ENCODE measurements at regions not wholly inside any gene's neighbourhood (a gene's known extent, or its start where the extent isn't known, plus 50 kb on each side); places are given as distances from the start of the nearest gene placed in this dataset.
"Not testable (repeated sequence)": the region's sequence is repeated elsewhere in the genome, so short reads cannot be mapped to it uniquely, and the experiment has no call there.

DNA sequence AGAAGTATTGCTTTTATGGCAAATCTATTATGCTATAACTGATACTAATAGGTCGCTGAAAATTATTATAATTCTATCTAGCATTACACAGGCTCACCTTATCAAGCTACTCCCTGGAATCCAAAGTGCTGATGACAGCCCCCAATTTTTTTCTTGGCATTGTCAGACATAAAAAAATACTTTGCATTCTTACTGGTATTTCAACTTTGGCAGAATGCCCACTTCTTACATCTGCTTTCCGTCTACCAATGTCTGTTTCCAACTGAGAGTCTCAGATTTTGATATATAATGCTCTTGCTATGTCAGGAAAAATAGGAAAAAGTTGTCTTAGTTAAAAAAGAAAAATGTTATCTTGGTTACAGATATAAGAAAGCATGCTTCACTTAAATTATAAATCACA is 615.4 kb downstream of the C12orf50 start:
- DNase-seq (ENCODE audit: low spot score) = no peak
- H3K4me3 Mint-ChIP-seq (ENCODE audit: unreplicated experiment) = no peak overlapping the region
- no peaks in the 10 kb centered on the region for H3K9me3 Mint-ChIP-seq (ENCODE audit: unreplicated experiment)
- TF ChIP-seq, protein P1, sequence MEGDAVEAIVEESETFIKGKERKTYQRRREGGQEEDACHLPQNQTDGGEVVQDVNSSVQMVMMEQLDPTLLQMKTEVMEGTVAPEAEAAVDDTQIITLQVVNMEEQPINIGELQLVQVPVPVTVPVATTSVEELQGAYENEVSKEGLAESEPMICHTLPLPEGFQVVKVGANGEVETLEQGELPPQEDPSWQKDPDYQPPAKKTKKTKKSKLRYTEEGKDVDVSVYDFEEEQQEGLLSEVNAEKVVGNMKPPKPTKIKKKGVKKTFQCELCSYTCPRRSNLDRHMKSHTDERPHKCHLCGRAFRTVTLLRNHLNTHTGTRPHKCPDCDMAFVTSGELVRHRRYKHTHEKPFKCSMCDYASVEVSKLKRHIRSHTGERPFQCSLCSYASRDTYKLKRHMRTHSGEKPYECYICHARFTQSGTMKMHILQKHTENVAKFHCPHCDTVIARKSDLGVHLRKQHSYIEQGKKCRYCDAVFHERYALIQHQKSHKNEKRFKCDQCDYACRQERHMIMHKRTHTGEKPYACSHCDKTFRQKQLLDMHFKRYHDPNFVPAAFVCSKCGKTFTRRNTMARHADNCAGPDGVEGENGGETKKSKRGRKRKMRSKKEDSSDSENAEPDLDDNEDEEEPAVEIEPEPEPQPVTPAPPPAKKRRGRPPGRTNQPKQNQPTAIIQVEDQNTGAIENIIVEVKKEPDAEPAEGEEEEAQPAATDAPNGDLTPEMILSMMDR (IDR thresholded peaks at IDR 0.05; ENCODE audit: unreplicated experiment) = no peak
- H3K27ac Mint-ChIP-seq (ENCODE audit: unreplicated experiment) = no peak overlapping the region
- H3K27me3 Mint-ChIP-seq (ENCODE audit: unreplicated experiment) = peaks cover 1% of the 10 kb centered on the region
- no peaks in the 10 kb centered on the region for H3K4me1 Mint-ChIP-seq (ENCODE audit: unreplicated experiment)
- no peaks in the 10 kb centered on the region for H3K36me3 Mint-ChIP-seq (ENCODE audit: low read depth, unreplicated experiment)

- no peaks in the 10 kb centered on the region for H3K9me3 Mint-ChIP-seq (ENCODE audit: unreplicated experiment)
- DNase-seq (ENCODE audit: low spot score) = no peak
- TF ChIP-seq, protein P1 (IDR thresholded peaks at IDR 0.05; ENCODE audit: unreplicated experiment) = no peak
- H3K27me3 Mint-ChIP-seq (ENCODE audit: unreplicated experiment) = no peaks in the 10 kb centered on the region
- H3K4me1 Mint-ChIP-seq (ENCODE audit: unreplicated experiment) = no peaks in the 10 kb centered on the region
- no peak overlapping the region for H3K4me3 Mint-ChIP-seq (ENCODE audit: unreplicated experiment)
- no peaks in the 10 kb centered on the region for H3K36me3 Mint-ChIP-seq (ENCODE audit: low read depth, unreplicated experiment)
- no peak overlapping the region for H3K27ac Mint-ChIP-seq (ENCODE audit: unreplicated experiment)
These were observed 622.3 kb downstream of the C12orf50 start for GRCh38 chr12:87406926-87407325.

GRCh38 chr12:87405918-87406317 is 623.3 kb downstream of the C12orf50 start:
- TF ChIP-seq, protein P1 (IDR thresholded peaks at IDR 0.05; ENCODE audit: unreplicated experiment) = no peak
- H3K27me3 Mint-ChIP-seq (ENCODE audit: unreplicated experiment) = no peaks in the 10 kb centered on the region
- H3K4me3 Mint-ChIP-seq (ENCODE audit: unreplicated experiment) = no peak overlapping the region
- no peaks in the 10 kb centered on the region for H3K4me1 Mint-ChIP-seq (ENCODE audit: unreplicated experiment)
- H3K36me3 Mint-ChIP-seq (ENCODE audit: low read depth, unreplicated experiment) = no peaks in the 10 kb centered on the region
- H3K27ac Mint-ChIP-seq (ENCODE audit: unreplicated experiment) = no peak overlapping the region
- H3K9me3 Mint-ChIP-seq (ENCODE audit: unreplicated experiment) = no peaks in the 10 kb centered on the region
- DNase-seq (ENCODE audit: low spot score) = no peak

DNA sequence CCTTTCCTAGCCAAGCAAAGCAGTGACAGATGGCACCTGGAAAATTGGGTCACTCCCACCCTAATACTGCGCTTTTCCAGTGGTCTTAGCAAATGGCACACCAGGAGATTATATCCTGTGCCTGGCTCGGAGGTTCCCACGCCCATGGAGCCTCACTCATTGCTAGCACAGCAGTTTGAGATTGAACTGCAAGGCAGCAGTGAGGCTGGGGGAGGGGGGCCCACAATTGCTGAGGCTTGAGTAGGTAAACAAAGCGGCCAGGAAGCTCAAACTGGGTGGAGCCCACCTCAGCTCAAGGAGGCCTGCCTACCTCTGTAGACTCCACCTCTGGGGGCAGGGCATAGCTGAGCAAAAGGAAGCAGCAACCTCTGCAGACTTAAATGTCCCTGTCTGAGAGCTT is 635.0 kb downstream of the C12orf50 start:
- H3K9me3 Mint-ChIP-seq (ENCODE audit: unreplicated experiment); H3K27ac Mint-ChIP-seq (ENCODE audit: unreplicated experiment); DNase-seq (ENCODE audit: low spot score); H3K36me3 Mint-ChIP-seq (ENCODE audit: low read depth, unreplicated experiment); H3K4me3 Mint-ChIP-seq (ENCODE audit: unreplicated experiment); H3K4me1 Mint-ChIP-seq (ENCODE audit: unreplicated experiment); H3K27me3 Mint-ChIP-seq (ENCODE audit: unreplicated experiment): not testable (repeated sequence)

- Mint-ChIP-seq H3K27ac (ENCODE audit: unreplicated experiment) (no peak overlapping the region), H3K9me3 (ENCODE audit: unreplicated experiment) (no peaks in the 10 kb centered on the region), H3K4me1 (ENCODE audit: unreplicated experiment) (no peaks in the 10 kb centered on the region), H3K27me3 (ENCODE audit: unreplicated experiment) (no peaks in the 10 kb centered on the region), H3K4me3 (ENCODE audit: unreplicated experiment) (no peak overlapping the region), H3K36me3 (ENCODE audit: low read depth, unreplicated experiment) (no peaks in the 10 kb centered on the region)
- TF ChIP-seq, protein P1 (IDR thresholded peaks at IDR 0.05; ENCODE audit: unreplicated experiment) = no peak
- no peak for DNase-seq (ENCODE audit: low spot score)
These were observed 640.8 kb downstream of the C12orf50 start for GRCh38 chr12:87388376-87388775.

DNA sequence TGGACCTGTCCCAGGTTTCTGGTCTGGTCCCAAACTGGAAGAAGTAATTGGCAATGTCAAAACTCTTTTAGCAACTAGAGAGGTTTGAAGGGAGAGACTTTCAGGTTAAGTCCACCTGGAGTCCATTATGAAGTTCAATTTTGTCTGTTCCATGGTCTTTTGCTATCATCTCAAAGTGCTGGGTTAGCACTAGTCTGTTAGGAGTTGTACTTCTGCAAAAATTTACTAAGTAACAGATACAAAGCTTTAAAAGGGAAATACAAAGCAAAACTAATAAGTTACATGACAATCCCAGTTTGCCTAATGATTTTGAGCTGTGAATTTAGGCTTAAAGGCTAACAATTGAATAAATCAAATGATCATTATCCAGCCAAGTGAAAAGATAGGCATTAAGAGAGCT is 643.9 kb downstream of the C12orf50 start:
- Mint-ChIP-seq H3K27me3 (ENCODE audit: unreplicated experiment) (no peaks in the 10 kb centered on the region), H3K4me3 (ENCODE audit: unreplicated experiment) (no peak overlapping the region)

More for the DNA sequence above, 643.9 kb downstream of the C12orf50 start:
- no peaks in the 10 kb centered on the region for H3K36me3 Mint-ChIP-seq (ENCODE audit: low read depth, unreplicated experiment)
- H3K4me1 Mint-ChIP-seq (ENCODE audit: unreplicated experiment) = no peaks in the 10 kb centered on the region
- H3K27ac Mint-ChIP-seq (ENCODE audit: unreplicated experiment) = no peak overlapping the region
- DNase-seq (ENCODE audit: low spot score) = no peak
- no peaks in the 10 kb centered on the region for H3K9me3 Mint-ChIP-seq (ENCODE audit: unreplicated experiment)
- TF ChIP-seq, protein P1 (IDR thresholded peaks at IDR 0.05; ENCODE audit: unreplicated experiment) = no peak
